ENCODE measurements at regions not wholly inside any gene's neighbourhood (a gene's known extent, or its start where the extent isn't known, plus 50 kb on each side); places are given as distances from the start of the nearest gene placed in this dataset.

DNA sequence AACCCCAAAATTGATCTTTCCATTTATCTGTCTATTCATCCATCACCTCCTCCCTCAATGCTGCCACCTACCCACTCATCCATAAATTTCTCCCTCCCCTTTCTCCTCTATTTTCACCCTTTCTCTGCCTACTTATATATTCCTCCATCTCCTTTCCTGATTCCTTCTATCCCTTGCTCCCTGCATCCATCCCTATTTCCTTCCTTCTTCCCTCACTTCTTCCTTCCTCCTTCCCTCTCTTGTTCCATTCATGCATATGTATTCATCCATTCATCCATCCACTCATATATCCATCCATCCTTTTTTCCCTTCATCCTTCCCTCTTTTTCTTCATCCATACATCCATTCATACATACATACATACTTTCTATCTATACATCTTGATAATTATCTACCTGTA is 76.3 kb upstream of the GGTLC1 start:
- TF ChIP-seq, protein P1, sequence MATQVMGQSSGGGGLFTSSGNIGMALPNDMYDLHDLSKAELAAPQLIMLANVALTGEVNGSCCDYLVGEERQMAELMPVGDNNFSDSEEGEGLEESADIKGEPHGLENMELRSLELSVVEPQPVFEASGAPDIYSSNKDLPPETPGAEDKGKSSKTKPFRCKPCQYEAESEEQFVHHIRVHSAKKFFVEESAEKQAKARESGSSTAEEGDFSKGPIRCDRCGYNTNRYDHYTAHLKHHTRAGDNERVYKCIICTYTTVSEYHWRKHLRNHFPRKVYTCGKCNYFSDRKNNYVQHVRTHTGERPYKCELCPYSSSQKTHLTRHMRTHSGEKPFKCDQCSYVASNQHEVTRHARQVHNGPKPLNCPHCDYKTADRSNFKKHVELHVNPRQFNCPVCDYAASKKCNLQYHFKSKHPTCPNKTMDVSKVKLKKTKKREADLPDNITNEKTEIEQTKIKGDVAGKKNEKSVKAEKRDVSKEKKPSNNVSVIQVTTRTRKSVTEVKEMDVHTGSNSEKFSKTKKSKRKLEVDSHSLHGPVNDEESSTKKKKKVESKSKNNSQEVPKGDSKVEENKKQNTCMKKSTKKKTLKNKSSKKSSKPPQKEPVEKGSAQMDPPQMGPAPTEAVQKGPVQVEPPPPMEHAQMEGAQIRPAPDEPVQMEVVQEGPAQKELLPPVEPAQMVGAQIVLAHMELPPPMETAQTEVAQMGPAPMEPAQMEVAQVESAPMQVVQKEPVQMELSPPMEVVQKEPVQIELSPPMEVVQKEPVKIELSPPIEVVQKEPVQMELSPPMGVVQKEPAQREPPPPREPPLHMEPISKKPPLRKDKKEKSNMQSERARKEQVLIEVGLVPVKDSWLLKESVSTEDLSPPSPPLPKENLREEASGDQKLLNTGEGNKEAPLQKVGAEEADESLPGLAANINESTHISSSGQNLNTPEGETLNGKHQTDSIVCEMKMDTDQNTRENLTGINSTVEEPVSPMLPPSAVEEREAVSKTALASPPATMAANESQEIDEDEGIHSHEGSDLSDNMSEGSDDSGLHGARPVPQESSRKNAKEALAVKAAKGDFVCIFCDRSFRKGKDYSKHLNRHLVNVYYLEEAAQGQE (IDR thresholded peaks at IDR 0.05; ENCODE audit: low read depth) = no peak
- no peak for TF ChIP-seq TAF1 (IDR thresholded peaks at IDR 0.05; ENCODE audit: low read depth)
- no peak for TF ChIP-seq RAD21 (IDR thresholded peaks at IDR 0.05; ENCODE audit: low read depth)
- TF ChIP-seq EP300 (IDR thresholded peaks at IDR 0.05; ENCODE audit: borderline replicate concordance) = no peak
- TF ChIP-seq TEAD4 (IDR thresholded peaks at IDR 0.05) = no peak
- TF ChIP-seq ZBTB7A (IDR thresholded peaks at IDR 0.05; ENCODE audit: low read depth) = no peak
- TF ChIP-seq TCF12 (IDR thresholded peaks at IDR 0.05; ENCODE audit: low read depth) = no peak
- no peak for TF ChIP-seq CREB1 (IDR thresholded peaks at IDR 0.05; ENCODE audit: low read depth)
- TF ChIP-seq YY1 (IDR thresholded peaks at IDR 0.05; ENCODE audit: low read depth) = no peak
- TF ChIP-seq, protein P2, sequence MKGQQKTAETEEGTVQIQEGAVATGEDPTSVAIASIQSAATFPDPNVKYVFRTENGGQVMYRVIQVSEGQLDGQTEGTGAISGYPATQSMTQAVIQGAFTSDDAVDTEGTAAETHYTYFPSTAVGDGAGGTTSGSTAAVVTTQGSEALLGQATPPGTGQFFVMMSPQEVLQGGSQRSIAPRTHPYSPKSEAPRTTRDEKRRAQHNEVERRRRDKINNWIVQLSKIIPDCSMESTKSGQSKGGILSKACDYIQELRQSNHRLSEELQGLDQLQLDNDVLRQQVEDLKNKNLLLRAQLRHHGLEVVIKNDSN (IDR thresholded peaks at IDR 0.05) = no peak
- TF ChIP-seq NFIC (IDR thresholded peaks at IDR 0.05) = no peak
- TF ChIP-seq FOXM1 (IDR thresholded peaks at IDR 0.05; ENCODE audit: borderline replicate concordance, low read depth) = no peak

Data from Ishikawa (cell line).